OCI-LY1 (cell line): ENCODE measurements at regions not wholly inside any gene's neighbourhood (a gene's known extent, or its start where the extent isn't known, plus 50 kb on each side); places are given as distances from the start of the nearest gene placed in this dataset.

ENCODE experiments used
- H2AFZ ChIP-seq: fragments of 200-600 bp; sonication (generic), shearing (Covaris generic); 2 replicates; pipeline ENCODE4 v1.6.0; 2014; ENCODE audit warnings: antibody characterized with exemption, mild to moderate bottlenecking, low read length
- H3F3A ChIP-seq: fragments of 200-600 bp; sonication (generic), shearing (Covaris generic); 2 replicates; pipeline ENCODE4 v1.6.0; 2014; ENCODE audit warnings: mild to moderate bottlenecking, antibody characterized with exemption, low read length, moderate library complexity; ENCODE audit not compliant: insufficient read depth
- H3K27ac ChIP-seq: fragments of 200-600 bp; sonication (generic); 2 replicates; pipeline ENCODE4 v1.5.1; 2014; ENCODE audit warnings: low read length, mixed run types, mild to moderate bottlenecking, low read depth; ENCODE audit not compliant: poor library complexity, severe bottlenecking
- H3K27me3 ChIP-seq: fragments of 200-600 bp; sonication (generic); 2 replicates; pipeline ENCODE4 v1.6.0; 2014; ENCODE audit warnings: antibody characterized with exemption, mild to moderate bottlenecking, low read length, moderate library complexity; ENCODE audit not compliant: insufficient read depth
- H3K36me3 ChIP-seq: fragments of 200-600 bp; sonication (generic); 2 replicates; pipeline ENCODE4 v1.6.1; 2014; ENCODE audit warnings: mild to moderate bottlenecking, antibody characterized with exemption, low read length, moderate library complexity, mixed read lengths; ENCODE audit not compliant: insufficient read depth
- H3K4me1 ChIP-seq: fragments of 200-600 bp; sonication (generic); 2 replicates; pipeline ENCODE4 v1.5.1; 2014; ENCODE audit warnings: mild to moderate bottlenecking, low read length, moderate library complexity; ENCODE audit not compliant: insufficient read depth, severe bottlenecking
- H3K4me2 ChIP-seq: fragments of 200-600 bp; sonication (generic), shearing (Covaris generic); 2 replicates; pipeline ENCODE4 v1.6.1; 2014; ENCODE audit warnings: low read length
- H3K4me3 ChIP-seq: fragments of 200-600 bp; sonication (generic); 2 replicates; pipeline ENCODE4 v1.5.1; 2014; ENCODE audit warnings: low read length, low read depth, mild to moderate bottlenecking, mixed read lengths; ENCODE audit not compliant: poor library complexity, severe bottlenecking
- H3K79me2 ChIP-seq: fragments of 200-600 bp; shearing (Covaris generic); 2 replicates; pipeline ENCODE4 v1.6.1; 2016; ENCODE audit warnings: mixed run types, low read length, mixed read lengths; ENCODE audit not compliant: insufficient read depth
- H3K9ac ChIP-seq: fragments of 200-600 bp; sonication (generic), shearing (Covaris generic); 2 replicates; pipeline ENCODE4 v1.6.1; 2014; ENCODE audit warnings: mild to moderate bottlenecking, low read length, mixed read lengths
- H3K9me2 ChIP-seq: fragments of 200-600 bp; sonication (generic), shearing (Covaris generic); 2 replicates; pipeline ENCODE4 v1.6.1; 2014; ENCODE audit warnings: low read depth, mild to moderate bottlenecking, low read length, mixed read lengths
- H3K9me3 ChIP-seq: fragments of 200-600 bp; shearing (Covaris generic); 2 replicates; pipeline ENCODE4 v1.6.1; 2014; ENCODE audit warnings: low read length, mixed read lengths
- H4K20me1 ChIP-seq: fragments of 200-600 bp; sonication (generic), shearing (Covaris generic); 2 replicates; pipeline ENCODE4 v1.6.0; 2016; ENCODE audit warnings: mild to moderate bottlenecking, low read length; ENCODE audit not compliant: insufficient read depth
- CTCF ChIP-seq: fragments of 200-600 bp; sonication (generic), shearing (Covaris generic); IDR thresholded peaks from 2 replicates; pipeline ENCODE4 v1.5.1; 2017; ENCODE audit warnings: mild to moderate bottlenecking, antibody characterized with exemption, low read length, moderate library complexity, mixed read lengths
- EZH2 ChIP-seq: fragments of 200-600 bp; sonication (generic), shearing (Covaris generic); IDR thresholded peaks from 2 replicates; pipeline ENCODE4 v1.8.0; 2017; ENCODE audit warnings: borderline replicate concordance, mixed run types, mild to moderate bottlenecking, antibody characterized with exemption, low read length, moderate library complexity, mixed read lengths

- no peaks in the 10 kb centered on the region for H3K27me3 ChIP-seq
- no peaks in the 10 kb centered on the region for H3F3A ChIP-seq
- no peaks in the 10 kb centered on the region for H3K79me2 ChIP-seq
- H3K4me3 ChIP-seq = no peak overlapping the region
- no peak overlapping the region for H2AFZ ChIP-seq
- no peaks in the 10 kb centered on the region for H3K9me3 ChIP-seq
- no peaks in the 10 kb centered on the region for H3K9me2 ChIP-seq
- H4K20me1 ChIP-seq = no peaks in the 10 kb centered on the region
- H3K9ac ChIP-seq = no peak overlapping the region
- no peaks in the 10 kb centered on the region for H3K4me1 ChIP-seq
- H3K27ac ChIP-seq = no peak overlapping the region
- TF ChIP-seq EZH2 (no peak), CTCF (no peak)
- no peaks in the 10 kb centered on the region for H3K36me3 ChIP-seq
- H3K4me2 ChIP-seq = no peak overlapping the region
These were observed 478.1 kb upstream of the MAP2 start for GRCh38 chr2:208945719-208946256.

- no peak overlapping the region for H3K9ac ChIP-seq
- no peaks in the 10 kb centered on the region for H3F3A ChIP-seq
- H3K4me1 ChIP-seq = no peaks in the 10 kb centered on the region
- no peak overlapping the region for H3K4me3 ChIP-seq
- no peaks in the 10 kb centered on the region for H3K9me3 ChIP-seq
- no peaks in the 10 kb centered on the region for H3K79me2 ChIP-seq
- no peaks in the 10 kb centered on the region; the same call in 1 of the 2 replicates for H4K20me1 ChIP-seq
- no peak overlapping the region for H2AFZ ChIP-seq
- no peaks in the 10 kb centered on the region for H3K27me3 ChIP-seq
- H3K27ac ChIP-seq = no peak overlapping the region
- H3K36me3 ChIP-seq = no peaks in the 10 kb centered on the region
- no peak overlapping the region for H3K4me2 ChIP-seq
- H3K9me2 ChIP-seq = no peaks in the 10 kb centered on the region
- TF ChIP-seq EZH2 (no peak), CTCF (no peak)
These were observed 475.8 kb upstream of the MAP2 start for GRCh38 chr2:208948073-208948472.

GRCh38 chr2:208970070-208970469, 453.8 kb upstream of the MAP2 start:
- H3K9me3 ChIP-seq = no peaks in the 10 kb centered on the region
- H3K27ac ChIP-seq = no peak overlapping the region

More at GRCh38 chr2:208970070-208970469, 453.8 kb upstream of the MAP2 start:
- TF ChIP-seq CTCF (no peak), EZH2 (no peak)
- Histone ChIP-seq H3K4me3 (no peak overlapping the region), H3F3A (no peaks in the 10 kb centered on the region), H3K27me3 (no peaks in the 10 kb centered on the region), H4K20me1 (no peaks in the 10 kb centered on the region), H3K9me2 (no peaks in the 10 kb centered on the region), H3K9ac (no peak overlapping the region), H2AFZ (no peak overlapping the region), H3K4me1 (no peaks in the 10 kb centered on the region), H3K79me2 (no peaks in the 10 kb centered on the region), H3K36me3 (no peaks in the 10 kb centered on the region), H3K4me2 (no peak overlapping the region)
